ENCODE measurements at regions not wholly inside any gene's neighbourhood (a gene's known extent, or its start where the extent isn't known, plus 50 kb on each side); places are given as distances from the start of the nearest gene placed in this dataset.

GRCh38 chr12:115495300-115495699 is 782.2 kb downstream of the MED13L start:
- no peak for DNase-seq

GRCh38 chr12:115492553-115492952 is 784.9 kb downstream of the MED13L start:
- no peak for DNase-seq

GRCh38 chr12:115491511-115492250 is 785.8 kb downstream of the MED13L start:
- DNase-seq = no peak

GRCh38 chr12:115489253-115489652 is 788.2 kb downstream of the MED13L start:
- DNase-seq = no peak

GRCh38 chr12:115485967-115486366 is 791.5 kb downstream of the MED13L start:
- no peak for DNase-seq

GRCh38 chr12:115485503-115485902 is 792.0 kb downstream of the MED13L start:
- DNase-seq = no peak

- no peak for DNase-seq
Observed at GRCh38 chr12:115482943-115483342, 794.5 kb downstream of the MED13L start.

- no peak for DNase-seq
Observed at GRCh38 chr12:115481141-115481540, 796.4 kb downstream of the MED13L start.

GRCh38 chr12:115478505-115478904 is 794.5 kb upstream of the TBX3 start:
- DNase-seq = no peak

- no peak for DNase-seq
Observed at GRCh38 chr12:115474539-115475353, 790.8 kb upstream of the TBX3 start.

- DNase-seq = no peak
Observed at GRCh38 chr12:115473257-115473956, 789.4 kb upstream of the TBX3 start.

GRCh38 chr12:115472852-115473251 is 788.9 kb upstream of the TBX3 start:
- DNase-seq = no peak

GRCh38 chr12:115470977-115471376 is 787.0 kb upstream of the TBX3 start:
- DNase-seq = no peak

- no peak for DNase-seq
Observed at GRCh38 chr12:115470526-115470925, 786.6 kb upstream of the TBX3 start.

- DNase-seq = no peak
Observed at GRCh38 chr12:115468087-115468510, 784.1 kb upstream of the TBX3 start.

- DNase-seq = no peak
Observed at GRCh38 chr12:115467531-115467930, 783.6 kb upstream of the TBX3 start.

GRCh38 chr12:115466076-115466475 is 782.1 kb upstream of the TBX3 start:
- no peak for DNase-seq

- no peak for DNase-seq
Observed at GRCh38 chr12:115464661-115465060, 780.7 kb upstream of the TBX3 start.

- no peak for DNase-seq
Observed at GRCh38 chr12:115464111-115464581, 780.2 kb upstream of the TBX3 start.

- DNase-seq = no peak
Observed at GRCh38 chr12:115461401-115461800, 777.4 kb upstream of the TBX3 start.

GRCh38 chr12:115457798-115458197 is 773.8 kb upstream of the TBX3 start:
- DNase-seq = no peak

GRCh38 chr12:115456946-115457689 is 773.1 kb upstream of the TBX3 start:
- no peak for DNase-seq

GRCh38 chr12:115455268-115455681 is 771.3 kb upstream of the TBX3 start:
- no peak for DNase-seq
